HG03066 (cell line): ENCODE measurements at regions not wholly inside any gene's neighbourhood (a gene's known extent, or its start where the extent isn't known, plus 50 kb on each side); places are given as distances from the start of the nearest gene placed in this dataset.
"Not testable (repeated sequence)": the region's sequence is repeated elsewhere in the genome, so short reads cannot be mapped to it uniquely, and the experiment has no call there.

ENCODE experiments used
- ATAC-seq: cut with Tn5 transposase; IDR thresholded peaks from one replicate; pipeline ENCODE4 v1.9.1; 2021; ENCODE audit warnings: low read depth; ENCODE audit not compliant: unreplicated experiment

DNA sequence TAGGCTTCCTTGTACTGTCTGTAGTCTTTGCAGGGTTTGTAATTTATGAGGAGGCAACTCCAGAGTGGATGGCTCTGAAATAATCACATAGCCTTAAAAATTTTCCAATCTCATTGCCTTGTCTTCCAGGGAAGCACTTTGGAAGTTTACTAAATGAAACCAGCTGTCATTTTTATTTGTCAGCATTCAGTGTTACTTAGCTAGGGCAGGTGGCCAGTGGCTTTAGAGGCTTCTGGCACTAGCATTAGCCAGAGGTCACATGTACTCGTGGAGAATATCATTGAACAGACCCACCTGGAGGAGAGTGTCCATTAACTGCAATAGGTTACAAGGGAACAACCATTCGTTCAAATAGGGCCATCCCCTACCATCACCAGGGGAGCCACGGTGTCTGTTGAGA is 160.3 kb upstream of the SLC28A3 start:
- no peak for ATAC-seq

DNA sequence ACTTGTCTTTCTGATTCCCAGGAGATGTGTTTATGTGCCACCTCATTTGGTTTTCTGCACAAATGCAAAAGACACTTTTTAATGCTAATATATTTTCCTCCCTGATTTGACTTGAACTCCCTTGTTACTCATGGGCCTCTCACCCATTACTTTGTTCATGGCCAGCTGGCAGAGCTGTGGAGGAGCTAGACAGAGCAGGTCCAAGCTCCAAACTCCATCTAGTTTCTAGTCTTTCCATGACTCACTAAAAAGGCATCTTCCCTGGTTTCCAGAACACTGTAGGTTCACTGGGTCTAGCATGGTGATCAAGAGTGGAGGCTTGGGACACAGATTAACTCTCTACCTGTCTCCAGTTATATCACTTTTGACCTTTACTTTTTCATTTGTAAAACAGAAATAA is 161.0 kb upstream of the SLC28A3 start:
- no peak for ATAC-seq

DNA sequence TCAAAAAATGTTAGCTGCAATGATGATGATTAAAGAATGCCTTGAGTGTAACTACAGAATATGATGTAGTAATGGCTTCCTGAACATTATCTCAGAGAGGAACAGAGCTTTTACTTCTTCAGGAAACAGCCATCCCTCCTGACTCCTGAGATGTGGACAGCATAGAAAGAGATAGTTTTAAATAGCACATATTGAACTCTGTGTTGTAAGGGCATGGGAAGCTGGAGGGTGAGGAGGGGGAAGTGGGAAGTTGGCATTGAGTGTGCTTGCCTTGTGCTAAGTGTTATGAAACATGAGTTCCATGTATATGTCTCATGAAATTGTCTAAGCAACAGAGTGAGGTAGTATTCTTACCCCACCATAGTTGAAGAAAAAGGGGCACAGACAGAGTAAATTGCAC is 161.5 kb upstream of the SLC28A3 start:
- ATAC-seq: no peak

DNA sequence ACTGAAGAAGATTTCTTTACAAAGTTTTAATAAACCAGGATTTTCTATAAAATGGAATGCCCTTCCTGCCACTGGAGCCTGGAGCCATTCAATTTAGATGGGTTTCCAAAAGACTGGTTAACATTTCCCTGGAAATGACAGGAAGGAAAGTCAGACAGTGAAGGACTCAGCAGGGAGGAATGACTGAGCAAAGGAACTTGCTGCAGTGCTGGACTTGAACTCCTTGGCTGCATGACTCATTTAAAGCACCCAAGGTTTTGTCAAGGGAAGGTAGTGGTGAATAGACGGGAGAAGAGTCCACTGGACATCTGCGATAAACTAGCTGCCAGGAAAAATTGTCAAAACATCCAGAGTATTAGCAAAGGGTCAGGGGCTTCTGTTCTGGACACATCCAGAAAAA is 163.8 kb upstream of the SLC28A3 start:
- no peak for ATAC-seq

DNA sequence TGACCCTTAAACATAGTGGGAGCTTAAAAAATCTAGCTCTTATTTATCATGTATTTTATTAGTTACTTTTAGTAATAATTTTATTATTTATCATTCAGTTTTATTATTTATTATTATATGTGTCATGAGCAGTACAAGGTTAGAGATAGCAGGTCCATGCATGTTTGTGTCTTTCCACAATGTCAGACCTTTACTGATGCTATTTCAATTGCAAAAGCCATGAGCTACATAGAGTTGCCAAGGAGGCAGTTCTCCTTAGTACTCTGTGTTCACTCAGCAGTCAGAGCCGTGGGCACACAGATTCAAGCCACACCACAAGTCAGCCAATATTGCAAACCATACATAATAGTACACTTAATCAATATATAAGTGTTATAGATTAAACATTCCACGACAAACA is 157.9 kb upstream of the NTRK2 start:
- ATAC-seq: no peak

DNA sequence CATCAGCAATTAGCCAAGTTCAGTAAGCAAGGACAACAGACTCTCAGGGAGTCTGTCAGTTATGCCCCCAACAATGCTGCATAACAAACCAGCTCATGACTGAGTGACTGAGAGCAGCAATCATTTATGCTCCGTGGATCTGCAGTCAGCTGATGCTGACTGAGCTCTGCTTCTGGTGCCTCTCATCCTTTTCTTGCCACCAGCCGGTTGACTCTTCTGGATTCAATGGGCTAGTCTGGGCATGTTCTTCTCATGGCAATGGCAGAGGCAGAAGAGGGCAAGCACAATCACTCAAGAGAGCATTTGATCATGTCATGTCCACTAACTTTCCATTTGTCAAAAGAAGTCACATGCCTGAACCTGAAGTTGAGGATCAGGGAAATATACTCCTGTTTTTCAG is 157.0 kb upstream of the NTRK2 start:
- no peak for ATAC-seq

DNA sequence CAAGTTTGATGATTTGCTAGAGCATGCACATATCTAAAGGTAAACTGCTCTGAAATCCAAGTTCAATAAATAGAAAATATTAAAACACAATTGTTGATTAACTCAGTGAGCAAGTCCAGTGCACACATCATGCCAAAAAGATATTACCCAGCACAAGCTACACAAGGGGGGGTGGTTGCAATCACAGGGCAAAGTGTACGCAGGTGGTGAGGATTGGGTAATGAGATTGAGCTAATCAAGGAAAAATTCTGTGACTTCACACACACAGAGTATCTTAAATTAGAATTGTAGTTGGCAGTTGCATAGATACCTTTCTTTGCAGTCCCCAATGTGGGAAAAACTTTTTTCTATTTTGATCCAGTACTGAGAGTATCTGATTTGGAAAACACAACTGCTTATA is 156.1 kb upstream of the NTRK2 start:
- no peak for ATAC-seq

DNA sequence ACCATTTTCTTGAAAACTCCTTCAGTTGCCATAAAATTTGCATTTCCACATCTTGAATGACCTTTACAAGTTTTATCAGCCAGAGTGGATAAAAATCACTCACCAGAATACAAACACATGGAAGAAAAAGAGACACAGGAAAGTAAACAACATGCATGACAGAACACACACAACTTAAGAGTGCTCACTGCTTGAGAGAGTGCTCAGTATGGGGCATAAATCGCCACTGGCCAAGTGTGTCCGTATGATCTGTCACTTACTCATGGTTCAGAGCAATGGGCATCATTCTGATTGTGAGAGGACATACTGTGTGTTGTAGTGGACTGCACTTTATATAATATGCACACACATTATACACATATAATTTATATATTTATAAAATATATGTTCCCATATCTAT is 155.6 kb upstream of the NTRK2 start:
- no peak for ATAC-seq

DNA sequence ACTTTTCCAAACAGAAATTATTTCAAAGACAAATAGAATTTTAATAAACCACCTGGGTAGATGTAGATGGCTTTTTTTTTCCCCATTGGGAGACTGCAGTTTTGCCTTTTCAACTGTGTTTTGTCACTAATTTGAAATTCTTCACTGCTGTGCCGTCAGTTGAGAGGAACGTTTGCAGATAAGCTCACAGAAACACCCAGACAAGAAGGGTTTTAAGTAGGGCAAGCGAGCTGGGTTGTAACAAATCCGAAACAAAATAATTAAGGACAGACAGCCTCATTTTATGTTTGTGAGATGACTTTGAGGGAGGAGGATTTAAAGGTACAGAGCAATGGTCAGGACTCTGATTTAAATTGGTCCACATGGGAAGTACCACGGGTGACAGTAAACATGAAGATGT is 155.1 kb upstream of the NTRK2 start:
- ATAC-seq: no peak

DNA sequence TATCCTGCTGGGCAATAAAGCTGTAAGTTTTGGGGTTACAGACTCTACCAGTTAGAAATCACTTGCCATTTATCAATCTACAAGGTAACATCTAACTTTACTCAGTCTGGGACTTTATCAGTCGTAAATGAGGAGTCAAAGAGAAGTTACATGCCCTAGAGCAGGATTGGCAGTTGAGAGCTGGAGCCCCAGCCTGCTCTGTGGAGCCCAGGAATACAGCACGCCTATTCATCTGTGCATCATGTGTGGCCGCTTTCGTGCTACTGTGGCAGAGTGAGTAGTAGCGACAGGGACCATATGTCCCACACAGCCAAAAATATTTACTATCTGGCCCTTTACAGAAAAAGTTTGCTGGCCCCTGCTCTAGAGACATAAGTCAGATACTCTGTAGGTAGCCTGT is 152.5 kb upstream of the NTRK2 start:
- no peak for ATAC-seq

DNA sequence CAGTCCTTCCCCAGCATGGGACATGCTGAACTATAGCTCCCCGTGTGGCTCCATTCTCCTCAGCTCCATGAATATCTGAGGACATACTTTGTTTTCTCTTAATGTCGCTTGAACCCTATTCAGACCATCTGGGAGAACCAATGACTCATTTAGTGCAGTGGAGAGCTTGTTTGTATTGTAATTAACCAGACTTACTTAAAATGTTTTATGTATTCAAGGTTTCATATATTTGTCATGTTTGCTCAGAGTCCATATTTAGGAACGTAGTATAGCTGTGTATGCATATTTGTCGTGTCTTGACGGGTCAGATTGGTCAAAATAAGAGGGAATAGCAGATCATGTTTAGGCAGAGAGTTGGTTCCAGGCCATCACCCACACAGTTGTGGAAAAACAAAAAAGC is 150.1 kb upstream of the NTRK2 start:
- no peak for ATAC-seq

DNA sequence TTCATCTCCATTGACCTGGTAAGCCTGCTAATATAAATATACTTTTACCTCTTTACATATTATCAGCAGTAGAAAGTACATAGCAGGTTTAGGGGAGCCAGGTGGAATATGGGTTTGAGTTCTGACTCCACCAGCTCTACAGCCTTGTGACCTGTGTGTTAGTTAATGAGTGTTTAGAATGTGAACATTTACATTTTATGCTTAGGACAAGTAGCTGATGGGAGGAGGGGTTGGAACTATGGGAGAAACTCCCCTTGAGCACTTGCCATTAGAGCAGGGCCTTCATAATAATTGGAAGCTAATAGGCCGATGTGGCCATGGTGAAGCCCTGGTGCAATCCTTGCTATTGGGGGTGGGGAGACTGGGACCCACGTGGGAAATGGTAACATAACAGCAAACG is 148.3 kb upstream of the NTRK2 start:
- ATAC-seq: no peak

DNA sequence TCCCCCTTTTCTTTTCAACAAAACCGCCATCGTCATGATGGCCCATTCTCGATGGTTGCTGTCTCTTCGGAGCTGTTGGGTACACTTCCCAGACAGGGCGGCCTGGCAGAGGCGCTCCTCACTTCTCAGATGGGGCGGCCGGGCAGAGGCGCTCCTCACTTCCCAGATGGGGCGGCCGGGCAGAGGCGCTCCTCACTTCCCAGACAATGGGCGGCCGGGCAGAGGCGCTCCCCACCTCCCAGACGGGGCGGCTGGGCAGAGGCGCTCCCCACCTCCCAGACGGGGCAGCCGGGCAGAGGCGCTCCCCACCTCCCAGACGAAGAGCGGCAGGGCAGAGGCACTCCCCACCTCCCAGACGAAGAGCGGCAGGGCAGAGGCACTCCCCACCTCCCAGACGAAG is 143.3 kb upstream of the NTRK2 start:
- not testable (repeated sequence) for ATAC-seq

DNA sequence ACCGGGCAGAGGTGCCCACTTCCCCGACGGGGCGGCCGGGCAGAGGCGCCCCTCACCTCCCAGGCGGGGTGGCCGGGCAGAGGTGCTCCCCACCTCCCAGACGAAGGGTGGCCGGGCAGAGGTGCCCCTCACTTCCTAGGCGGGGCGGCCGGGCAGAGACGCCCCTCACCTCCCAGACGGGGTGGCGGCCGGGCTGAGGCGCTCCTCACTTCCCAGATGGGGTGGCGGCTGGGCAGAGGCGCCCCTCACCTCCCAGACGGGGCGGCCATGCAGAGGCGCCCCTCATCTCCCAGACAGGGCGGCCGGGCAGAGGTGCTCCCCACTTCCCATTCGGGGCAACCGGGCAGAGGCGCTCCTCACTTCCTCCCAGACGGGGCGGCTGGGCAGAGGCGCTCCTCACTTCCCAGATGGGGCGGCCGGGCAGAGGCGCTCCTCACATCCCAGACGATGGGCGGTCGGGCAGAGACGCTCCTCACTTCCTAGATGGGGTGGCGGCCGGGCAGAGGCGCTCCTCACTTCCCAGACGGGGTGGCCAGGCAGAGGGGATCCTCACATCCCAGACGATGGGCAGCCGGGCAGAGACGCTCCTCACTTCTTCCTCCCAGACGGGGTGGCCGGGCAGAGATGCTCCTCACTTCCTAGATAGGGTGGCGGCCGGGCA is 142.3 kb upstream of the NTRK2 start:
- not testable (repeated sequence) for ATAC-seq

DNA sequence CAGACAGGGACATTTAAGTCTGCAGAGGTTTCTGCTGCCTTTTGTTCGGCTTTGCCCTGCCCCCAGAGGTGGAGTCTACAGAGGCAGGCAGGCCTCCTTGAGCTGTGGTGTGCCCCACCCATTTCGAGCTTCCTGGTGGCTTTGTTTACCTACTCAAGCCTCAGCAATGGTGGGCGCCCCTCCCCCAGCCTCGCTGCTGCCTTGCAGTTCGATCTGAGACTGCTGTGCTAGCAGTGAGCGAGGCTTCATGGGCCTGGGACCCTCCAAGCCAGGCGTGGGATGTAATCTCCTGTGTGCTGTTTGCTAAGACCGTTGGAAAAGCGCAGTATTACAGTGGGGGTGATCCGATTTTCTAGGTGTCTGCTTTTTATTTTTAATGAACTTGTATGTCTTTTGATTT is 133.6 kb upstream of the NTRK2 start:
- not testable (repeated sequence) for ATAC-seq

DNA sequence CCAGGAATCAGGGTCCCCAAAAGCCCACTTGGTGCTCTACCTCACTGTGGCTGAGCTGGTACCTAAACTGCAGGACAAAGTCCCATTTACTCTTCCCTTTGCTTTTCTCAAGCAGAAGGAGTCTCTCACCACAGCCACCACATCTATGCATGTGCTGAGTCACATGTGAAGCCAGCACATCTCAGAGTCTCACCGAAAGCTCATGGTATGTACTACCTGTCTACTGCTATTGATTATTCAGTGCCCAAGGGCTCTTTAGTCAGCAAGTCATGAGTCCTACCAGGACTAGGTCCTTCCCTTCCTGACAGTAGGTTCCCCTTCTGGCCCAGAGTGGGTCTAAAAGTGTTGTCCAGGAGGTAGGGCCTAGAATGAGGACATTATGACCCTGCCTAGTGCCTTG is 130.7 kb upstream of the NTRK2 start:
- no peak for ATAC-seq

DNA sequence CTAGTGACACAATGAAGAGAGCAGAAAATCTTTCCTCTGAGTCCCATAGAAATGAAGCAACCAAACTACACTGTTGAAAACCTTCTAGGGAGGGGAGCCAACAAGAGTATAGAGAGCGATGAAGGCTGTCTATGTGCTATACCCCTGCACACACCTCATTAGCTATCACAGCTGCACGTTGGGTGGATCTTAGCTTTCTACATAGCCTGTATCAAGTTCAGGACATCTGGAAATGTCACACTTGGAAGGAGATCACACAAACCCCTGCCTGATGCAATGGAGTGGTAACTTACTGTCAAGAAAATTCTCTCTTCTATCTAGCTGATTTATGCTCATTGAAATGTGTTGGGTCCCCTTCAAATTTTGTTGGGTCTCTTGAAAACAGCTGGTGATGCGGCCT is 127.0 kb upstream of the NTRK2 start:
- ATAC-seq: no peak

DNA sequence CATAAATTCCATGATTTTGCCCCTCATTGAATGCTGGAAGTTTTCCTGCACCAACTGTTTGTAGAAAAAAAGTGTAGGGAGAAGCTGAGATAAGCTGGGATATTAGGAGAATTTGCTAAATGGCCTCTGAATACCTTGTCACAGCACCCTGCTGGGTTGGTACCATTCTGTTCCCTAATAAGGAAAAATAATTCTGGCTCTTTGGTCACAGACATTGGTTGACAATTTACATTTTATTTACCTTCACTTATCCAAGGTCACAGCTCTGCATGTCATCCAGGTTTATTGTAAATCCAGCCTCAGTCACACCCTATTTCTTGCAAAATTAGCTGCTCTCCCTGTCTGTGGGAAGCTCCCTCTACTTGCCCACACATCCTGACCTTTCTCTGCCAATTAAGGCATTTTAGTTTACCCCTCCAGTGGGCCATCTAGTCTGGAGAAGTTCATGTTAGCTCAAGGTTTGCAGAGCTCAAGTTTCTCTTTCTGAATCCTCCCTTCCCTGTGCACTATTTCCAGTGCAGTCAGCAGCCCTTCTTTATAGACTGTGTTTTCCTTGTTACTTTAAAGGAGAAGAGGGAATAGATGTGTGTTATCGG is 115.4 kb upstream of the NTRK2 start:
- no peak for ATAC-seq

DNA sequence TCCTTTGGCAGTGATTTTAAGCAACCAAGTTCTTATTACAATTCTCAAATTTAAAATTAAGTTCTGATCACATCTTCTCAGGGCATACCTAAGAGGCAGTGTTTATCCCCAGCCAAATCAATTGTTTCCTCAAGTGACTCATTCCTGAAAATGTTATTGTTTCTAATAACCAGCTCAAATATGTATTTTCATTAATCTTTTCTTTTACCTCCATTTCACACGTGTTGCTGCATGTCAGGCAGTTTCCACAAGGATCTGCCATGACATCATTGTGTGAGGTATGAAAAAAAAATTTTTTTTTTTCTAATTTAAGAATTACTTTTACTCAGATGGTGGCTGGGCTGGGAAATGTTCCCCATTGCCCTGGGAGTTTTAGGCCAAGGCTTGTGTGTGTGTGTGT is 113.0 kb upstream of the NTRK2 start:
- no peak for ATAC-seq

DNA sequence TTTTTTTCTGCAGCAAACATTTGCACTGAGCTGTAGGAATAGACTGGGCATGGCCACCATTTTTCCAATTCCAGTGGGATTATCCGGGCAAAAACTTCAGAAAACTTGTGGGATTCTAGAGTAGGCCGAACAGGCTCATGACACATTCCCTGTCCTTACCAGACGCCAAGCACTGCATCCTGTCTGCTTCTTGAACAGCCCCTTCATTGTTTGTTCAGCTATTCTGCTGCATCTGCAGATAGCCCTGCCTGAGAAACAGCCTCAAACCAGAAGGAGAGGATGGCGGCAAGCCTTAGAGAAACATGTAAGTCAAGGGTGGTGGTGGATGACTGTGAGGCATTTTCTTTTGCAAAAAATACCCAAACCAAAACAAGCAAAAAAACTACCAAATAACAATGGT is 111.8 kb upstream of the NTRK2 start:
- no peak for ATAC-seq

DNA sequence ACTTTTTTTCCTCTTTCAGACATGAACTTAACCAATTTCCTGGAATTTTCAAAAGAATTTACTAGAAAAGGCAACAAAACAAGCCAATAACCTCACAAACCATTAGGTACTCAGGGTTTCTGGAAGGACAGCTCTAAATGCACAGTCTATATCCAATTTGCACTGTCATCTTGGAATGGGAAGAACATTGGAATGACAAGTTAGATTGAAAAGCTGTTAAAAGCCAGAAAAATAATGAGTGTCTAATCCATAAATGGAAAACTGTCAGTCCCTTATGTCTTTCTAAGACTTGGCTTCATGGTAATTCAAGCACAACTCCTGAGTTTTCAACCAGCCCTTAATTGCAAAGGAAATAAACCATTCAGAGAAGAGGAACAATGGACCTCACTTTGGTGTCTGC is 105.8 kb upstream of the NTRK2 start:
- ATAC-seq: no peak

DNA sequence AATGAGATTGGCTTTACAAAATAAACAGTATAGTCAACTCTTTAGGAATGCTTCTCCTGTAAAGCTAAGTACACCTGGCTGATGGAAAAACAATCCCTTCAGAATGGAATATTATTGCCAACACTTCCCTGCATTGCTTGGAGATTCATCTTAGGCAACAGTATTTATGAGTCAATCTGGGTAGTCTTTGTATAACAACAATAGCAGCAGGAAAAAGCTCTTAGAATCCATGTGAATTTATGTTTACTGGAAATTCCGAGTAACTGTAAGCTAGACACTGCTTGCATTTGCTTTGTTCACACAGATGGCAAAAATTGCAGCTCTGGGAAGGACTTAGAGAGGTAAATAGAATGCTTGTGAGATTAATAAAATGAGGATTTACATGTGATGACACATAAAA is 101.7 kb upstream of the NTRK2 start:
- no peak for ATAC-seq
